A673 (cell line): ENCODE measurements at regions not wholly inside any gene's neighbourhood (a gene's known extent, or its start where the extent isn't known, plus 50 kb on each side); places are given as distances from the start of the nearest gene placed in this dataset.

ENCODE experiments used
- EZH2 ChIP-seq: fragments of 200-600 bp; sonication (generic); IDR thresholded peaks from 2 replicates; pipeline ENCODE4 v1.6.1; 2017; ENCODE audit warnings: borderline replicate concordance, low read depth, mild to moderate bottlenecking, mixed read lengths, antibody characterized with exemption, low read length; ENCODE audit not compliant: poor library complexity, severe bottlenecking
- TF ChIP-seq, protein P1 (sequence below): fragments of 300-800, 200-600 bp; sonication (generic); conservative IDR thresholded peaks from 2 replicates; pipeline ENCODE4 v1.5.1; 2017; ENCODE audit warnings: low read depth, mild to moderate bottlenecking, antibody characterized with exemption, low read length, moderate library complexity, mixed read lengths

DNA sequence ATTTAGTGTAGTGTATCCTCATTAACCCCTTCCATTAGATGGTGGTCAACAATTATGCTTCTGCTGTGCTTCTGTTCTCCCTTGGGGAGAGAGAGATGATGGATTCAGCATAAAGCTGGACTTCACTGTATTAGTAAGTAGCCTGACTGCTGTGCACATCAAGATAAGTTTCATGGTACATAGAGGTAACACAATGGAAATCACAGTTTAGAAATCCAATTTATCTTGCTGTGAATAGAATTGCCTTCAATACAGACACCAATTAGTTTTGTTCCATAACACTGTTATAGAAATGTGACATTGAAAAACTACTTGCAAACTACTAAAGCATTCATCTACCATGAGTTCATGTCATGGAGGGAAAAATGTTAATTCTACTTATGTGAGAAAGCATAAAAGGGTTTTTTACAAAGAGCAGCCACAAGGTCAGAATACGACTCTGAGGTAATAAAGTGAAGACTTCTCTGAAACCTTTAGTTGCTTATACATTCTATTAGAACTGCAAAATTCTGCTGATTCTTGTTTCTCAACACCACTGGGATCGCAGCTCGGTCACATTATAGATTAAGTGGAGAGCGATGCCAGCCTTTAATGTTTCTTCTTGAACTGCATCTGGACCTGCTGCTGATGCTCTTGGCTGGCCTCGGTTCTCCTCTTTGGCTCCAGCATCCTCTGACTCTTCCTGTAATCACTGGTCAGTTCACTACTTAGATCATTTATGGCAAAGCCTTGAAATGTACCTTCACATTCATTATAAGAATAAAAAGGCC lies 190.8 kb downstream of the ATP23 start:
- TF ChIP-seq, protein P1, sequence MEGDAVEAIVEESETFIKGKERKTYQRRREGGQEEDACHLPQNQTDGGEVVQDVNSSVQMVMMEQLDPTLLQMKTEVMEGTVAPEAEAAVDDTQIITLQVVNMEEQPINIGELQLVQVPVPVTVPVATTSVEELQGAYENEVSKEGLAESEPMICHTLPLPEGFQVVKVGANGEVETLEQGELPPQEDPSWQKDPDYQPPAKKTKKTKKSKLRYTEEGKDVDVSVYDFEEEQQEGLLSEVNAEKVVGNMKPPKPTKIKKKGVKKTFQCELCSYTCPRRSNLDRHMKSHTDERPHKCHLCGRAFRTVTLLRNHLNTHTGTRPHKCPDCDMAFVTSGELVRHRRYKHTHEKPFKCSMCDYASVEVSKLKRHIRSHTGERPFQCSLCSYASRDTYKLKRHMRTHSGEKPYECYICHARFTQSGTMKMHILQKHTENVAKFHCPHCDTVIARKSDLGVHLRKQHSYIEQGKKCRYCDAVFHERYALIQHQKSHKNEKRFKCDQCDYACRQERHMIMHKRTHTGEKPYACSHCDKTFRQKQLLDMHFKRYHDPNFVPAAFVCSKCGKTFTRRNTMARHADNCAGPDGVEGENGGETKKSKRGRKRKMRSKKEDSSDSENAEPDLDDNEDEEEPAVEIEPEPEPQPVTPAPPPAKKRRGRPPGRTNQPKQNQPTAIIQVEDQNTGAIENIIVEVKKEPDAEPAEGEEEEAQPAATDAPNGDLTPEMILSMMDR, result no peak
- no peak for TF ChIP-seq EZH2
